GM12891 (cell line): ENCODE measurements at regions not wholly inside any gene's neighbourhood (a gene's known extent, or its start where the extent isn't known, plus 50 kb on each side); places are given as distances from the start of the nearest gene placed in this dataset.

Experiments used
- POLR2AphosphoS5 ChIP-seq: IDR thresholded peaks from 2 replicates; pipeline ENCODE4 v1.6.1; 2011; ENCODE audit warnings: low read depth, low read length, control low read depth
- SPI1 ChIP-seq: IDR thresholded peaks from 2 replicates; pipeline ENCODE4 v1.6.1; 2011; ENCODE audit warnings: low read depth, low read length, control low read depth
- TAF1 ChIP-seq: IDR thresholded peaks from 2 replicates; pipeline ENCODE4 v1.6.1; 2011; ENCODE audit warnings: low read depth, low read length, control low read depth

DNA sequence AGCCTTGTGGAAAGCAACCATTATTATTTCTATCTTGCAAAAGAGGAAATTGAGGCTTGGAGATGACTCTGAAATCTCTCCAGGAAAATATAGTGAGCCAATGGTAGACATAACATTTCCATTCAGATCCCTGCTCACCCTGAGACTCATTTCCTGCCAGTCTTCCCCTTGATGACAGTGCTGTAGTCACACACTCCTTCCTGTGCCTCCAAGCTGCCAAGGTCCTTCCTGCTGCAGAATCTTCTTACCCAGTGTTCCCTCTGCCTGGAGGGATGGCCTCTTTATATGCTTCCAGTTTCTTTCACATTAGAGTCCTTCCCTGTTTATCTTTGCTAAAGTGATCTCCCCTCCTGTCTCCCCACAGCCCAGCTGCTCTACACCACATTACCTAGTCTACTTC, 648.1 kb downstream of the TOX3 start:
- no peak for TF ChIP-seq TAF1
- TF ChIP-seq POLR2AphosphoS5, result no peak
- TF ChIP-seq SPI1, result no peak
